BJ (cell line): ENCODE measurements at regions not wholly inside any gene's neighbourhood (a gene's known extent, or its start where the extent isn't known, plus 50 kb on each side); places are given as distances from the start of the nearest gene placed in this dataset.

ENCODE experiments used
- CTCF ChIA-PET: fragments of 350-600 bp; formaldehyde crosslinking; extraction: SDS; loops from one replicate; lab custom pipeline; 2021; ENCODE audit warnings: antibody characterized with exemption, inconsistent platforms; lab: Yijun Ruan, JAX
- POLR2A ChIA-PET: fragments of 300-600 bp; sonication (Branson Sonifier 250); formaldehyde crosslinking; extraction: SDS; loops from one replicate; lab custom pipeline; 2021; ENCODE audit warnings: antibody characterized with exemption; lab: Charles Lee
- DNase-seq: peaks from one replicate; pipeline ENCODE4 v3.0.0-alpha.2; 2011; ENCODE audit warnings: low read depth
- H3K27me3 ChIP-seq: 2 replicates; pipeline ENCODE4 v1.6.0; 2011; ENCODE audit warnings: low read length; ENCODE audit not compliant: control insufficient read depth, insufficient read depth
- H3K36me3 ChIP-seq: 2 replicates; pipeline ENCODE4 v1.5.1; 2011; ENCODE audit warnings: low read length; ENCODE audit not compliant: control insufficient read depth, insufficient read depth
- H3K4me3 ChIP-seq: 2 replicates; pipeline ENCODE4 v1.5.1; 2011; ENCODE audit warnings: low read depth, mild to moderate bottlenecking, control low read depth, low read length
- CTCF ChIP-seq: IDR thresholded peaks from 2 replicates; pipeline ENCODE4 v1.5.1; 2011; ENCODE audit warnings: low read depth, mild to moderate bottlenecking, control low read depth, inconsistent platforms, low read length, moderate library complexity; ENCODE audit not compliant: insufficient read depth

GRCh38 chr15:66854012-66854965 lies 152.3 kb downstream of the SMAD6 start:
- no peaks in the 10 kb centered on the region for H3K27me3 ChIP-seq
- CTCF ChIA-PET = interaction anchor here (0.6 to 6.9 kb wide), 14 partner anchors 7 to 250 kb away, joined by 3 to 118 read pairs (median 4); partner anchors contain the start of gene SMAD6
- POLR2A ChIA-PET = no interaction called here
- DNase-seq = no peak
- no peak for TF ChIP-seq CTCF
- H3K4me3 ChIP-seq = no peak overlapping the region
- no peaks in the 10 kb centered on the region; the same call in 1 of the 2 replicates for H3K36me3 ChIP-seq

- no peaks in the 10 kb centered on the region for H3K27me3 ChIP-seq
- no peak for DNase-seq
- POLR2A ChIA-PET = no interaction called here
- CTCF ChIA-PET = interaction anchor here (0.6 to 6.9 kb wide), 4 partner anchors 13 to 320 kb away, joined by 3 to 105 read pairs (median 3); no protein-coding TSS in a partner anchor
- H3K36me3 ChIP-seq = no peaks in the 10 kb centered on the region; the same call in 1 of the 2 replicates
- TF ChIP-seq CTCF = no peak
- H3K4me3 ChIP-seq = no peak overlapping the region
Measured at GRCh38 chr15:66855041-66855440, 153.0 kb downstream of the SMAD6 start.

GRCh38 chr15:66857694-66858093 lies 155.7 kb downstream of the SMAD6 start:
- ChIA-PET CTCF (interaction anchor here (1.4 to 2.7 kb wide), 3 partner anchors 10 to 255 kb away, joined by 4 to 6 read pairs (median 5); no protein-coding TSS in a partner anchor), POLR2A (no interaction called here)
- no peak for DNase-seq
- TF ChIP-seq CTCF = no peak
- Histone ChIP-seq H3K36me3 (no peaks in the 10 kb centered on the region; the same call in 1 of the 2 replicates), H3K4me3 (no peak overlapping the region), H3K27me3 (no peaks in the 10 kb centered on the region)

- DNase-seq = no peak
- POLR2A ChIA-PET = interaction anchor here (0.7 kb wide), 1 partner anchor 20 kb away, joined by 13 read pairs; no protein-coding TSS in a partner anchor
Measured at GRCh38 chr15:66858423-66859207, 156.6 kb downstream of the SMAD6 start.

More at GRCh38 chr15:66858423-66859207, 156.6 kb downstream of the SMAD6 start:
- Histone ChIP-seq H3K27me3 (no peaks in the 10 kb centered on the region), H3K36me3 (no peaks in the 10 kb centered on the region; the same call in 1 of the 2 replicates), H3K4me3 (no peak overlapping the region)
- TF ChIP-seq CTCF = no peak
- CTCF ChIA-PET = interaction anchor here (1.3 to 2.7 kb wide), 4 partner anchors 9 to 256 kb away, joined by 4 to 6 read pairs (median 5); no protein-coding TSS in a partner anchor
